SU-DHL-6 (cell line): ENCODE measurements at regions not wholly inside any gene's neighbourhood (a gene's known extent, or its start where the extent isn't known, plus 50 kb on each side); places are given as distances from the start of the nearest gene placed in this dataset.

Source experiments
- EZH2phosphoT487 ChIP-seq: fragments of 200-600 bp; sonication (generic), shearing (Covaris generic); conservative IDR thresholded peaks from 2 replicates; pipeline ENCODE4 v1.6.1; 2018; ENCODE audit warnings: mild to moderate bottlenecking, antibody characterized with exemption, low read length, moderate library complexity, mixed read lengths
- TF ChIP-seq, protein P1 (sequence below): fragments of 200-600 bp; sonication (generic); IDR thresholded peaks from one replicate; pipeline ENCODE4 v1.5.1; 2017; ENCODE audit warnings: antibody characterized with exemption, mild to moderate bottlenecking, low read length, moderate library complexity; ENCODE audit not compliant: insufficient read depth, poor library complexity, severe bottlenecking

DNA sequence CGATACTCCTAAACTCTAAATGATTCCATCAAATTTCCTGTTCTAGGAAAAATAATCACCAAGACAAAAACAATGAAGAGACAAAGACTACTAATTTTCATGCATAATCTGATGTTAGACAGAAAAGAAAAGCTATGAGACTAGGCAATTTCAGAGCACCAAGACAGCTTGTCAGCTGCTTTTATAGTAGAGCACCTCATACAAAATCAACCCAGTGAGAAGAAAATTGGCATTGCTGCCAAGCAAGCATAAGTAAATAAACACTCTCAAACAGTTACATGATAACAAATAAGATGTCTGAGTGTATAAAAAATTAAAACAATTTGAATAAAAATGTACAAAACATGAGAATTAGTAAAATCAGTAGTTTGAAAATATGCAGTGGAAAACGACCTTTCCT is 1544.6 kb downstream of the C4orf33 start:
- TF ChIP-seq, protein P1, sequence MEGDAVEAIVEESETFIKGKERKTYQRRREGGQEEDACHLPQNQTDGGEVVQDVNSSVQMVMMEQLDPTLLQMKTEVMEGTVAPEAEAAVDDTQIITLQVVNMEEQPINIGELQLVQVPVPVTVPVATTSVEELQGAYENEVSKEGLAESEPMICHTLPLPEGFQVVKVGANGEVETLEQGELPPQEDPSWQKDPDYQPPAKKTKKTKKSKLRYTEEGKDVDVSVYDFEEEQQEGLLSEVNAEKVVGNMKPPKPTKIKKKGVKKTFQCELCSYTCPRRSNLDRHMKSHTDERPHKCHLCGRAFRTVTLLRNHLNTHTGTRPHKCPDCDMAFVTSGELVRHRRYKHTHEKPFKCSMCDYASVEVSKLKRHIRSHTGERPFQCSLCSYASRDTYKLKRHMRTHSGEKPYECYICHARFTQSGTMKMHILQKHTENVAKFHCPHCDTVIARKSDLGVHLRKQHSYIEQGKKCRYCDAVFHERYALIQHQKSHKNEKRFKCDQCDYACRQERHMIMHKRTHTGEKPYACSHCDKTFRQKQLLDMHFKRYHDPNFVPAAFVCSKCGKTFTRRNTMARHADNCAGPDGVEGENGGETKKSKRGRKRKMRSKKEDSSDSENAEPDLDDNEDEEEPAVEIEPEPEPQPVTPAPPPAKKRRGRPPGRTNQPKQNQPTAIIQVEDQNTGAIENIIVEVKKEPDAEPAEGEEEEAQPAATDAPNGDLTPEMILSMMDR, result no peak
- no peak for TF ChIP-seq EZH2phosphoT487
